HepG2 (cell line): ENCODE measurements at regions not wholly inside any gene's neighbourhood (a gene's known extent, or its start where the extent isn't known, plus 50 kb on each side); places are given as distances from the start of the nearest gene placed in this dataset.

Source experiments
- MAZ ChIP-seq, 2 experiments: sonication (generic) in 1 of 2; formaldehyde crosslinking in 1 of 2; IDR thresholded peaks; 2 replicates each; pipeline versions ENCODE4 v1.5.0 to v1.6.1; 2012 to 2020; ENCODE audit warnings: low read depth in 2 of 2, mild to moderate bottlenecking in 2 of 2, borderline replicate concordance in 1 of 2, improper control_type of control experiment in 1 of 2, low read length in 1 of 2, missing genetic modification reagents in 1 of 2, moderate library complexity in 1 of 2
- MTA1 ChIP-seq: sonication (generic); formaldehyde crosslinking; IDR thresholded peaks from 2 replicates; pipeline ENCODE4 v1.4.0; 2020; ENCODE audit warnings: missing genetic modification reagents, mild to moderate bottlenecking, borderline replicate concordance
- NFE2 ChIP-seq: sonication (generic); formaldehyde crosslinking; IDR thresholded peaks from 2 replicates; pipeline ENCODE4 v1.4.0; 2020; ENCODE audit warnings: missing genetic modification reagents
- NFE2L2 ChIP-seq: fragments of 150-350 bp; IDR thresholded peaks from 2 replicates; pipeline ENCODE4 v1.6.1; 2014; ENCODE audit warnings: low read length
- POLR2A ChIP-seq, 2 experiments: IDR thresholded peaks; 2 replicates each; pipeline ENCODE4 v1.6.1; 2011; ENCODE audit warnings: low read depth in 2 of 2, low read length in 2 of 2, mild to moderate bottlenecking in 1 of 2, moderate library complexity in 1 of 2; ENCODE audit not compliant: insufficient read depth in 1 of 2
- POLR2AphosphoS5 ChIP-seq: IDR thresholded peaks from 2 replicates; pipeline ENCODE4 v1.6.1; 2012; ENCODE audit warnings: low read depth, low read length
- SP5 ChIP-seq: IDR thresholded peaks from 2 replicates; pipeline ENCODE4 v1.6.1; 2016; ENCODE audit warnings: low read depth, borderline replicate concordance
- TF ChIP-seq, protein P1 (sequence below): sonication (generic); formaldehyde crosslinking; IDR thresholded peaks from 2 replicates; pipeline ENCODE4 v1.5.0; 2020; ENCODE audit warnings: mild to moderate bottlenecking, missing genetic modification reagents, moderate library complexity
- TF ChIP-seq, protein P2 (sequence below): IDR thresholded peaks from 2 replicates; pipeline ENCODE4 v1.6.1; 2016; ENCODE audit warnings: mild to moderate bottlenecking

DNA sequence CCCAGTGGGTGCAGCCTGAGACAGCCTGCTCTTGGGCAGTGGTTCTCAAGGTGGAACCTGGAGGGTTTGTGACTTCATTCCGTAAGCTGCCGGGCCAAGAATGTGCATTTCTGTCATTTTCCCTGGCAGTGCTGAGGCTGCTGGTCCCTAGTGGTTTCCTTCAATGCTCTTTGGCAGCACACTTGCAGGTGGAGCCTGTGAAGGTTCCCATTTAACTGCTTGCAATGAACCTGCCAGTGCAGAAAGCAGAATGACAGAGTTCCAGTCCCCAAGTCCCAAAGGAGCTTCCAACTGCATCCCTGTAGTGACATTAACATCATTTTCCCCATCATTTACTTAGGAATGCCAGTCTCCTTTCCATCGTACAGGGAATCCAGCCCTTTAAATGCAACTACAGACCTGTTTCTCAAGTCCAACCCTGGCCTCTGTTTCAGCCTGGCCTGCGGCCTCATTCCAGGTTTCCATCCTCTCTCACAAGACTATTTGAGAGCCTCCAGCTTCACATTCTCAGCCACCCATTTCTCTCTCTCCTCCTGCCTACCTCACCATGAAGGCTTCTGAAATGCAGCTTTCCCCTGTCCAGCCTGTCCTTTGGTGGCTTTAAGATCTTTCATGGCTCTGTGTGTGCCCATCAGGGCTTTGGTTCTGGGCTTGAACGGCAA lies 149.7 kb upstream of the GGTLC1 start:
- TF ChIP-seq, protein P1, sequence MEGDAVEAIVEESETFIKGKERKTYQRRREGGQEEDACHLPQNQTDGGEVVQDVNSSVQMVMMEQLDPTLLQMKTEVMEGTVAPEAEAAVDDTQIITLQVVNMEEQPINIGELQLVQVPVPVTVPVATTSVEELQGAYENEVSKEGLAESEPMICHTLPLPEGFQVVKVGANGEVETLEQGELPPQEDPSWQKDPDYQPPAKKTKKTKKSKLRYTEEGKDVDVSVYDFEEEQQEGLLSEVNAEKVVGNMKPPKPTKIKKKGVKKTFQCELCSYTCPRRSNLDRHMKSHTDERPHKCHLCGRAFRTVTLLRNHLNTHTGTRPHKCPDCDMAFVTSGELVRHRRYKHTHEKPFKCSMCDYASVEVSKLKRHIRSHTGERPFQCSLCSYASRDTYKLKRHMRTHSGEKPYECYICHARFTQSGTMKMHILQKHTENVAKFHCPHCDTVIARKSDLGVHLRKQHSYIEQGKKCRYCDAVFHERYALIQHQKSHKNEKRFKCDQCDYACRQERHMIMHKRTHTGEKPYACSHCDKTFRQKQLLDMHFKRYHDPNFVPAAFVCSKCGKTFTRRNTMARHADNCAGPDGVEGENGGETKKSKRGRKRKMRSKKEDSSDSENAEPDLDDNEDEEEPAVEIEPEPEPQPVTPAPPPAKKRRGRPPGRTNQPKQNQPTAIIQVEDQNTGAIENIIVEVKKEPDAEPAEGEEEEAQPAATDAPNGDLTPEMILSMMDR: no peak
- TF ChIP-seq NFE2: no peak
- TF ChIP-seq MTA1 (CRISPR knock-in tag): no peak
- TF ChIP-seq SP5: no peak
- no peak for TF ChIP-seq MAZ (IDR thresholded peaks at IDR 0.05; ENCODE audit: borderline replicate concordance, low read depth, low read length)
- TF ChIP-seq MAZ (CRISPR knock-in tag; IDR thresholded peaks at IDR 0.05; ENCODE audit: low read depth): no peak
- no peak for TF ChIP-seq POLR2A (IDR thresholded peaks at IDR 0.05; ENCODE audit: insufficient read depth in 1 of 2, low read depth in 2 of 2, low read length in 2 of 2)
- TF ChIP-seq, protein P2, sequence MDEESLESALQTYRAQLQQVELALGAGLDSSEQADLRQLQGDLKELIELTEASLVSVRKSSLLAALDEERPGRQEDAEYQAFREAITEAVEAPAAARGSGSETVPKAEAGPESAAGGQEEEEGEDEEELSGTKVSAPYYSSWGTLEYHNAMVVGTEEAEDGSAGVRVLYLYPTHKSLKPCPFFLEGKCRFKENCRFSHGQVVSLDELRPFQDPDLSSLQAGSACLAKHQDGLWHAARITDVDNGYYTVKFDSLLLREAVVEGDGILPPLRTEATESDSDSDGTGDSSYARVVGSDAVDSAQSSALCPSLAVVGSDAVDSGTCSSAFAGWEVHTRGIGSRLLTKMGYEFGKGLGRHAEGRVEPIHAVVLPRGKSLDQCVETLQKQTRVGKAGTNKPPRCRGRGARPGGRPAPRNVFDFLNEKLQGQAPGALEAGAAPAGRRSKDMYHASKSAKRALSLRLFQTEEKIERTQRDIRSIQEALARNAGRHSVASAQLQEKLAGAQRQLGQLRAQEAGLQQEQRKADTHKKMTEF (CRISPR knock-in tag): no peak
- no peak for TF ChIP-seq POLR2AphosphoS5
- TF ChIP-seq NFE2L2: no peak
